SK-N-MC (cell line): ENCODE measurements at regions not wholly inside any gene's neighbourhood (a gene's known extent, or its start where the extent isn't known, plus 50 kb on each side); places are given as distances from the start of the nearest gene placed in this dataset.
"Not testable (repeated sequence)": the region's sequence is repeated elsewhere in the genome, so short reads cannot be mapped to it uniquely, and the experiment has no call there.

Experiments
- DNase-seq: peaks from one replicate; pipeline ENCODE4 v3.0.0-alpha.2; 2011; ENCODE audit warnings: low read depth, low spot score
- H3K27ac ChIP-seq: fragments of 200-600 bp; sonication (generic); 2 replicates; pipeline ENCODE4 v1.5.1; 2016; ENCODE audit warnings: mixed run types
- H3K36me3 ChIP-seq: fragments of 200-600 bp; sonication (generic); 2 replicates; pipeline ENCODE4 v1.6.1; 2017; ENCODE audit warnings: antibody characterized with exemption, low read length, mixed read lengths; ENCODE audit not compliant: insufficient read depth
- H3K4me3 ChIP-seq: fragments of 200-600 bp; sonication (generic); 2 replicates; pipeline ENCODE4 v1.5.1; 2016
- H3K9ac ChIP-seq: fragments of 200-600 bp; sonication (generic); 2 replicates; pipeline ENCODE4 v1.8.0; 2017; ENCODE audit warnings: mixed run types, mixed read lengths; ENCODE audit not compliant: insufficient read length
- H3K9me3 ChIP-seq: fragments of 200-600 bp; sonication (generic); 2 replicates; pipeline ENCODE4 v1.6.1; 2017; ENCODE audit warnings: low read depth, mild to moderate bottlenecking, antibody characterized with exemption, low read length, moderate library complexity, mixed read lengths
- EZH2 ChIP-seq: fragments of 200-600 bp; sonication (generic); IDR thresholded peaks from one replicate; pipeline ENCODE4 v1.6.1; 2017; ENCODE audit warnings: antibody characterized with exemption
- FOXP2 ChIP-seq: optimal IDR thresholded peaks from 2 replicates; pipeline ENCODE3; 2011; ENCODE audit warnings: mild to moderate bottlenecking, moderate library complexity; ENCODE audit not compliant: insufficient read depth; ENCODE audit errors: extremely low read length, control extremely low read depth
- POLR2AphosphoS5 ChIP-seq: IDR thresholded peaks from 2 replicates; pipeline ENCODE4 v1.6.1; 2012; ENCODE audit warnings: mild to moderate bottlenecking, low read depth, low read length, borderline replicate concordance

DNA sequence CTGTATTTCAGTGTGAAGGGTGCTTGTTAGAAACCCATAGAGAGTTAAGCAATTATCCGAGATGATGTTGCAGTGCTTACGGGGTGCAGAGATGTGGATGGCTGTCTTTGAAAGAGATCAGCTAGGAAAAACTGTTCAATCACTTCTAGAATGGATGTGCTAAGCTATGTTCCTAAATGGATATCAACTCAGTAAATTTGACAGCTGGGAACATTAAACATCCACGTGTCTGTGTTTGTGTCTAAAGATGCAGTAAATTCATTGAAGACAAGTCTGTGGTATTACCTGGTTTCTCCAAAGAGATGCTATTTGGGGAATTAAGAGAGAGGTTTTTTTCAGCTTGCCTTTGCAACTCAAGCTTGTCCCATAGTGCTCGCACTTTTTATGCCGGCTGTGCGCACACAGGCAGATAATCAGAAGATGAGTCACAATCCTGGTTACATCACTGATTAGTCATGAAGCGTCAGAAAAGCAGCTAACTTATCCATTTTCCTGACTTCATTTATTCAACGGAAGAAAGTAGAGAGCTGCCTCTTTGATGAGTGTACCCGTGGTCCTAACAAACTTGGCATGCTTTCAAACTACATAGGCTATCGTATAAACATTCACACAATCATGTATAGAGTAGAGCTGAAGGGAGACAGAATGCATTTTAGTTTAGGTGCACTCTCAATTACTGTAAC is 691.7 kb upstream of the SLC35B3 start:
- Histone ChIP-seq H3K4me3 (no peak overlapping the region), H3K36me3 (no peaks in the 10 kb centered on the region), H3K9ac (no peak overlapping the region), H3K27ac (no peak overlapping the region), H3K9me3 (no peaks in the 10 kb centered on the region)
- TF ChIP-seq POLR2AphosphoS5 (no peak), EZH2 (no peak), FOXP2 (no peak)
- no peak for DNase-seq

DNA sequence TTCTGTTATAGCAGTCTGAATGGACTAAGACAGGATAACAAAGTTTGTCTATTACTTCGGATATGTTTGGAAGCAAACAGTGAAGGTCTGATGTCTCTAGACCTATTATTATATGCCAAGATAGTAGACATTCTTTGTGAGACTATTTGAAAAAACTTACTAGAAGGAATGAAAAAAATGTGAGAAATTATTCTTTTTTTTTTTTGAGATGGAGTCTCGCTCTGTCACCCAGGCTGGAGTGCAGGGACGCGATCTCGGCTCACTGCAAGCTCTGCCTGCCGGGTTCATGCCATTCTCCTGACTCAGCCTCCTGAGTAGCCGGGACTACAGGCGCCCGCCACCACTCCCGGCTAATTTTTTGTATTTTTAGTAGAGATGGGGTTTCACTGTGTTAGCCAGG is 690.7 kb upstream of the SLC35B3 start:
- not testable (repeated sequence) for H3K9me3 ChIP-seq, H3K4me3 ChIP-seq, H3K9ac ChIP-seq, H3K27ac ChIP-seq, H3K36me3 ChIP-seq, DNase-seq

DNA sequence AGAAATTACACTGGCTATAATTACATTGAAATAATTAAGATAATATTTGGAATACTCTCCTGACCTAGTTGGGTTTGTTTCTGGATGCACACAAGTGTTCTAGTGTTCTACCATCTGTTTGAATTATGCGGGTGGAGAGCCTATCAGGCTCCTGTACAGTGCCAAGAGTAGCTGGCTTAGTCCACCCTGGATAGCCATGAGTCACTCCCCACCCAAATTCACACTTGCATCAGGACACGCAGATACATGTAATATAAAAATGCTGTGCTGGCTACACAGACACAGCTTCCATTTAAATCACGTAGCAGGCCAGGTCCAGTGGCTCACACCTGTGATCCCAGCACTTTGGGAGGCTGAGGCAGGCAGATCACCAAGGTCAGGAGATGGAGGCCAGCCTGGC is 686.2 kb upstream of the SLC35B3 start:
- no peak for DNase-seq
- Histone ChIP-seq H3K4me3 (no peak overlapping the region), H3K36me3 (no peaks in the 10 kb centered on the region), H3K9me3 (no peaks in the 10 kb centered on the region), H3K9ac (no peak overlapping the region), H3K27ac (no peak overlapping the region)
- no peak for TF ChIP-seq POLR2AphosphoS5
- TF ChIP-seq EZH2: no peak
- TF ChIP-seq FOXP2: no peak

DNA sequence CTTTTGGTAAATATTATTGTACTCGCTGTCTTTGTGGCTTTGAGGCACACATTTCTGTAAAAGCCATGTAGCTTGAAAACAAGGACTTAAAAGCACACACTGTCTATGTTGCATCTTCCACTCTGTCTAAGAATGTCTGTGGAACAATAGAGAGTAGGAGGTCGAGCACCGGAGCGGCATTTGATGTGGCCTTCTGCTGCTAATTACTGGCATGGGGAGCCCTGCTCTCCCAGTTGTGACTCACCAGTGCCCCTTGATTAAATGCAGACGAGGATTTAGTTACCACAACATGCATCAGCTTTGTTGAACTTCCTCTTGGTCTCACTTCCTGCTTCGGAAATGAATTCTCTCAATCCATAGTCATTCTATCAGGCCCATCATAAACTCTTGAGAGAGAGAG is 680.7 kb upstream of the SLC35B3 start:
- Histone ChIP-seq H3K36me3 (no peaks in the 10 kb centered on the region), H3K9me3 (no peaks in the 10 kb centered on the region), H3K27ac (no peak overlapping the region), H3K4me3 (no peak overlapping the region), H3K9ac (no peak overlapping the region)
- TF ChIP-seq EZH2 (no peak), FOXP2 (no peak), POLR2AphosphoS5 (no peak)
- DNase-seq: no peak

DNA sequence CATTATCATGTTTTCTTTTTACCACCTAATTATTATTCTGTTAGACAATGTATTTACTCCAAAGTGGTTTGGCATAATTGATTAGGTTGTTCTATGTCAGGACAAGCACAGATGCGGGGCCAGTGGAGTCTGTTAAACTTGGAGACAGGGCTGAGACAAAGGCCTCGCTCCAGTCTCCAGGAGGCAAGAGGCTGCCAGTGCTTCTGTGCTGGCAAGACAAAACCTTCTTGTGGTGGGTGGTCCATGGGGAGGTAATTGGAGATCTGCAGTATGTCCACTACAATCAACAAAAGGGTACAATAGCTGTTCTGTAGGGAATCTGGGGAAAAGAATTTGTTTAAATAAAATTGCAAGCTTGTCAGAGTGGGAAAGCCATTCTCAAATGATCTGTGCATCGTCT is 677.2 kb upstream of the SLC35B3 start:
- Histone ChIP-seq H3K36me3 (no peaks in the 10 kb centered on the region), H3K27ac (no peak overlapping the region), H3K9me3 (no peaks in the 10 kb centered on the region), H3K4me3 (no peak overlapping the region), H3K9ac (no peak overlapping the region)
- no peak for DNase-seq
- no peak for TF ChIP-seq FOXP2
- no peak for TF ChIP-seq POLR2AphosphoS5
- TF ChIP-seq EZH2: no peak

DNA sequence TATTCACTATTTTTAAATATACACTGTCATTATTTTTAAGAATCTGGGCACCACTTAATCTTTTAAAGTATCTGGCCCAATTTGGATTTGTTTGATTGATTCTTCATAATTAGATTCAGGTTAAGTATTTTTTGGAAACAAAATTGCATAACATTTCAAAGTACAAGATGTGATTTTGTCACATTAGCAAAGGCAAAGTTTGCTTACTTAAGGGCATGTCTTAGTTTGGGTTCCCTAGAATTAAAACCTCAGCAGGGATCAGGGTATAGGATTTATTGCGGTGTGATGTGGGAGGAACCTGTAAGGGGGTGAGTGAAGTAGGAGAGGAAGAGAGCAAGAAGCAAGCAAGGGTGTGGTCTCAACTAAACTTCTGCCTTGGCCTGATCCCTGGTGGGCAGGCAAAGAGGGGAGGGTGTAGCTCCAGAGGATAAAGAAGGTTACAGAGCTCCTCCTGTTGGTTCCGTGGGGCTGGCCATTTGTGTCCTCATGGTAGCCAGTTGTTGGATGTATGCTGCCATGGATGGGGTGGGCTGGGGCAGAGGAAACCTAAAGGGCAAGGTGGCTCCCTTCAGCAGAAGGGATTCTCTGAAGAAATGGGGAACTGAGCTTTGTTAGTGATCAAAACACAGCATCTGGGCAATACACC is 668.7 kb upstream of the SLC35B3 start:
- no peak overlapping the region for H3K4me3 ChIP-seq
- TF ChIP-seq EZH2 (no peak), POLR2AphosphoS5 (no peak), FOXP2 (no peak)
- no peaks in the 10 kb centered on the region for H3K36me3 ChIP-seq

DNA sequence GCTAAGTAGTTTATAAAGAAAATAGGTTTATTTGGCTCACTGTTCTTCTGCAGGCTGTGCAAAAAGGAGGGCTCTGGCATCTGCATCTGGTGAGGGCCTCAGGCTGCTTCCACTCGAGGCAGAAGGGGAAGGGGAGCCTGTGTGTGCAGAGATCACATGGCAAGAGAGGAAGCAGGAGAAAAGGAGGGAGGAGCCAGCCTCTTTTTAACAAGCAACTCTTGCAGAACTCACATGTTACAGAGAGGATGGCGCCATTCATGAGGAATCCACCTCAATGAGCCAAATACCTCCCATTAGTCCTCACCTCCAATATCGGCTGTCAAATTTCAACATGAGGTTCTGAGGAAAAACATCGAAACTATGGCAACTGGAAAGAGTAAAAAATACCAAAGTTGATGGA is 666.6 kb upstream of the SLC35B3 start:
- H3K4me3 ChIP-seq: no peak overlapping the region
- peak overlapping the region; percentile 90 for H3K27ac ChIP-seq
- no peaks in the 10 kb centered on the region for H3K9me3 ChIP-seq
- TF ChIP-seq POLR2AphosphoS5: no peak
- no peak for TF ChIP-seq FOXP2
- no peak for TF ChIP-seq EZH2
- no peaks in the 10 kb centered on the region for H3K36me3 ChIP-seq
- DNase-seq: no peak
- H3K9ac ChIP-seq: no peak overlapping the region

More for the DNA sequence above, 668.7 kb upstream of the SLC35B3 start:
- DNase-seq: no peak
- no peak overlapping the region for H3K9ac ChIP-seq
- H3K9me3 ChIP-seq: no peaks in the 10 kb centered on the region
- no peak overlapping the region for H3K27ac ChIP-seq

DNA sequence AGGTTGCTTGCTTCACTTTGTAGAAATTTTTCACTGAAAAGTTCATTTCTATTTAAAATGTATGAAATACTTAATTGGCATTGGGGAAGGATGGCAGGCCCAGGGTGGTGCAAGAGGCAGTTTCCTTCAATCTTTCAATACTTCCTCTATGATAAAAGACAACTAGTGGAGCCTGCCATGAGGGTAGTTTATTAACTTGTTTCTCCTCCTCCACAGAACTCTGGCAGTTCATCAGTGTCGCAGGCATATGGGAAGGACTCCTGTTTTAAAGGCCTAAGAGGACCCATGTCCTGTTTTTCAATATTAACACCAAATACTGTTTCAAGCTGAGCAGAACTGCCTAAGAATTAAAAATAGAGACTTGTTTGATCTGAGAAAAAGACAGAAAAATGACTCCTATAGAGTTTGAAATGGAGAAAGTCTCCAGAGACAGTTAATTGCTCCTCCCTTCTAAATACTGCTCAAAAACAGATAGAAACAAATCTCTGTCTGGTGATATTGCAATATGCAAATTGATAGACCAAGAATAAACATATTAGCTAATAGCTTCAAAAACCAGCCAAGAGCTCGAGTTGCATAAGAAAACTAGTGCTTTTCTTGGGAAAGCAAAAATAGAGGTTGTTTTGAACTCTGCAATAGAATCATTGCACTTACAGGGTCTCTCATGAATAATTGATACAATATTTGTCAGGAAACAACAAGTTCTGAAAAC is 665.7 kb upstream of the SLC35B3 start:
- DNase-seq: peak; percentile 57
- Histone ChIP-seq H3K36me3 (no peaks in the 10 kb centered on the region), H3K9ac (peak overlapping the region; percentile 0), H3K9me3 (no peaks in the 10 kb centered on the region), H3K4me3 (0 out of 2 replicates have a peak overlapping the region, but pooled peaks have one; percentile 0), H3K27ac (peak overlapping the region; percentile 90)
- TF ChIP-seq FOXP2: no peak
- no peak for TF ChIP-seq EZH2
- no peak for TF ChIP-seq POLR2AphosphoS5
